AG04450 (cell line): ENCODE measurements at regions not wholly inside any gene's neighbourhood (a gene's known extent, or its start where the extent isn't known, plus 50 kb on each side); places are given as distances from the start of the nearest gene placed in this dataset.

Experiments
- CTCF ChIA-PET: fragments of 300-600, 350-600 bp; formaldehyde crosslinking; extraction: SDS; loops from one replicate; lab custom pipeline; 2022; ENCODE audit warnings: antibody characterized with exemption, inconsistent platforms; lab: Charles Lee
- POLR2A ChIA-PET: fragments of 350-600 bp; formaldehyde crosslinking; extraction: SDS; loops from one replicate; lab custom pipeline; 2021; ENCODE audit warnings: antibody characterized with exemption, inconsistent platforms; lab: Yijun Ruan, JAX
- DNase-seq: peaks from one replicate; pipeline ENCODE4 v3.0.0-alpha.2; 2011; ENCODE audit warnings: low read depth, low spot score
- H3K27ac ChIP-seq: one replicate; pipeline ENCODE4 v1.5.1; 2012; ENCODE audit warnings: low read depth, low read length, control low read depth
- H3K27me3 ChIP-seq: one replicate; pipeline ENCODE4 v1.6.0; 2012; ENCODE audit warnings: low read length; ENCODE audit not compliant: control insufficient read depth, insufficient read depth
- H3K4me3 ChIP-seq: 2 replicates; pipeline ENCODE4 v1.5.1; 2011; ENCODE audit warnings: mild to moderate bottlenecking, low read depth, low read length, control low read depth
- H3K9me3 ChIP-seq: 2 replicates; pipeline ENCODE4 v1.5.1; 2012; ENCODE audit warnings: low read length; ENCODE audit not compliant: control insufficient read depth, insufficient read depth
- CTCF ChIP-seq: IDR thresholded peaks from 2 replicates; pipeline ENCODE4 v1.5.1; 2011; ENCODE audit warnings: low read depth, low read length, control low read depth, inconsistent platforms

GRCh38 chr2:146912536-146912935 lies 932.3 kb upstream of the ACVR2A start:
- H3K9me3 ChIP-seq, result no peaks in the 10 kb centered on the region
- no peak for TF ChIP-seq CTCF
- POLR2A ChIA-PET, result no interaction called here
- no peak overlapping the region for H3K4me3 ChIP-seq
- H3K27ac ChIP-seq, result no peak overlapping the region
- CTCF ChIA-PET, result no interaction called here
- H3K27me3 ChIP-seq, result no peaks in the 10 kb centered on the region
- no peak for DNase-seq

- Histone ChIP-seq H3K4me3 (no peak overlapping the region), H3K27ac (no peak overlapping the region), H3K9me3 (no peaks in the 10 kb centered on the region), H3K27me3 (no peaks in the 10 kb centered on the region)
- CTCF ChIA-PET, result no interaction called here
- POLR2A ChIA-PET, result no interaction called here
- no peak for TF ChIP-seq CTCF
- DNase-seq, result no peak
Measured at GRCh38 chr2:146908776-146909175, 936.1 kb upstream of the ACVR2A start.

- CTCF ChIA-PET, result no interaction called here
Measured at GRCh38 chr2:146898083-146898482, 946.7 kb upstream of the ACVR2A start.

GRCh38 chr2:146894514-146894913 lies 950.3 kb upstream of the ACVR2A start:
- CTCF ChIA-PET, result no interaction called here
- POLR2A ChIA-PET, result no interaction called here
- H3K27ac ChIP-seq, result no peak overlapping the region
- H3K9me3 ChIP-seq, result no peaks in the 10 kb centered on the region
- no peak for DNase-seq
- H3K4me3 ChIP-seq, result no peak overlapping the region
- H3K27me3 ChIP-seq, result no peaks in the 10 kb centered on the region
- TF ChIP-seq CTCF, result no peak

More at GRCh38 chr2:146898083-146898482, 946.7 kb upstream of the ACVR2A start:
- no peak for TF ChIP-seq CTCF
- no peak for DNase-seq
- no peaks in the 10 kb centered on the region for H3K9me3 ChIP-seq
- H3K27ac ChIP-seq, result no peak overlapping the region
- H3K27me3 ChIP-seq, result no peaks in the 10 kb centered on the region
- POLR2A ChIA-PET, result no interaction called here
- H3K4me3 ChIP-seq, result no peak overlapping the region

GRCh38 chr2:146893500-146894041 lies 951.3 kb upstream of the ACVR2A start:
- Histone ChIP-seq H3K4me3 (no peak overlapping the region), H3K27ac (no peak overlapping the region), H3K27me3 (no peaks in the 10 kb centered on the region), H3K9me3 (no peaks in the 10 kb centered on the region)
- TF ChIP-seq CTCF, result no peak
- DNase-seq, result no peak
- ChIA-PET CTCF (no interaction called here), POLR2A (no interaction called here)
